Neural cell (in vitro differentiated cells): ENCODE measurements at regions not wholly inside any gene's neighbourhood (a gene's known extent, or its start where the extent isn't known, plus 50 kb on each side); places are given as distances from the start of the nearest gene placed in this dataset.

Experiments
- H2AFZ ChIP-seq: fragments of 200-600, 300-800 bp; sonication (generic), shearing (Covaris generic); 2 replicates; pipeline ENCODE4 v1.6.0; 2014; ENCODE audit warnings: low read depth, mild to moderate bottlenecking, antibody characterized with exemption, low read length, moderate library complexity
- H3F3A ChIP-seq: fragments of 200-600 bp; shearing (Covaris generic); 2 replicates; pipeline ENCODE4 v1.6.1; 2016; ENCODE audit warnings: mild to moderate bottlenecking, moderate library complexity, mixed read lengths, antibody characterized with exemption, low read length; ENCODE audit not compliant: insufficient read depth, poor library complexity, severe bottlenecking
- H3K27ac ChIP-seq: fragments of 200-600, 300-800 bp; sonication (generic), shearing (Covaris generic); 2 replicates; pipeline ENCODE4 v1.5.1; 2014; ENCODE audit warnings: mild to moderate bottlenecking, low read length, moderate library complexity
- H3K27me3 ChIP-seq: fragments of 300-800, 200-600 bp; sonication (generic), shearing (Covaris generic); 2 replicates; pipeline ENCODE4 v1.6.0; 2014; ENCODE audit warnings: mild to moderate bottlenecking, low read depth, low read length, moderate library complexity; ENCODE audit not compliant: insufficient read depth
- H3K36me3 ChIP-seq: fragments of 300-800, 200-600 bp; sonication (generic), shearing (Covaris generic); 2 replicates; pipeline ENCODE4 v1.5.1; 2014; ENCODE audit warnings: mild to moderate bottlenecking, antibody characterized with exemption, low read length, moderate library complexity; ENCODE audit not compliant: insufficient read depth
- H3K4me2 ChIP-seq: fragments of 300-800, 200-600 bp; sonication (generic), shearing (Covaris generic); 2 replicates; pipeline ENCODE4 v1.6.0; 2014; ENCODE audit warnings: mild to moderate bottlenecking, low read length
- H3K4me3 ChIP-seq: fragments of 300-800, 200-600 bp; sonication (generic), shearing (Covaris generic); 2 replicates; pipeline ENCODE4 v1.5.1; 2014; ENCODE audit warnings: mild to moderate bottlenecking, low read length, moderate library complexity
- H3K79me2 ChIP-seq: fragments of 200-600 bp; shearing (Covaris generic); replicated peaks from 2 replicates; pipeline ENCODE4 v1.6.0; 2014; ENCODE audit warnings: mild to moderate bottlenecking, low read length, moderate library complexity; ENCODE audit not compliant: insufficient read depth
- H3K9ac ChIP-seq: fragments of 300-800, 200-600 bp; sonication (generic), shearing (Covaris generic); 2 replicates; pipeline ENCODE4 v1.6.1; 2016; ENCODE audit warnings: mild to moderate bottlenecking, low read length, mixed read lengths
- H3K9me2 ChIP-seq: fragments of 200-600 bp; shearing (Covaris generic); 2 replicates; pipeline ENCODE4 v1.6.1; 2016; ENCODE audit warnings: mild to moderate bottlenecking, low read length, mixed read lengths; ENCODE audit not compliant: insufficient read depth
- H3K9me3 ChIP-seq: fragments of 200-600, 300-800 bp; sonication (generic), shearing (Covaris generic); 2 replicates; pipeline ENCODE4 v1.6.1; 2016; ENCODE audit warnings: mild to moderate bottlenecking, mixed run types, low read length, moderate library complexity, mixed read lengths
- H4K20me1 ChIP-seq: fragments of 200-600 bp; shearing (Covaris generic); 2 replicates; pipeline ENCODE4 v1.6.1; 2016; ENCODE audit warnings: mild to moderate bottlenecking, mixed run types; ENCODE audit not compliant: insufficient read depth
- EP300 ChIP-seq: fragments of 450-650 bp; conservative IDR thresholded peaks from 2 replicates; pipeline ENCODE4 v1.6.1; 2014; ENCODE audit warnings: antibody characterized with exemption, mild to moderate bottlenecking, moderate library complexity; ENCODE audit not compliant: poor library complexity, severe bottlenecking
- EZH2 ChIP-seq: fragments of 200-600, 300-800 bp; shearing (Covaris generic), sonication (generic); IDR thresholded peaks from 2 replicates; pipeline ENCODE4 v1.6.1; 2014; ENCODE audit warnings: antibody characterized with exemption, low read length, borderline replicate concordance, mild to moderate bottlenecking; ENCODE audit not compliant: insufficient read depth, poor library complexity, severe bottlenecking
- MXI1 ChIP-seq: fragments of 450-650 bp; conservative IDR thresholded peaks from 2 replicates; pipeline ENCODE4 v1.6.1; 2014; ENCODE audit warnings: antibody characterized with exemption, mild to moderate bottlenecking; ENCODE audit not compliant: poor library complexity, severe bottlenecking
- POLR2AphosphoS5 ChIP-seq: IDR thresholded peaks from 2 replicates; pipeline ENCODE4 v1.6.1; 2012
- RAD21 ChIP-seq: fragments of 450-650 bp; conservative IDR thresholded peaks from 2 replicates; pipeline ENCODE4 v1.6.1; 2014; ENCODE audit warnings: antibody characterized with exemption, mild to moderate bottlenecking, moderate library complexity
- REST ChIP-seq: IDR thresholded peaks from 2 replicates; pipeline ENCODE4 v1.6.1; 2012; ENCODE audit warnings: borderline replicate concordance
- SMC3 ChIP-seq: fragments of 450-650 bp; conservative IDR thresholded peaks from 2 replicates; pipeline ENCODE4 v1.6.1; 2014; ENCODE audit warnings: antibody characterized with exemption, mild to moderate bottlenecking, moderate library complexity; ENCODE audit not compliant: poor library complexity
- TAF1 ChIP-seq: IDR thresholded peaks from 2 replicates; pipeline ENCODE4 v1.6.1; 2012; ENCODE audit warnings: low read depth
- TF ChIP-seq, protein P1 (sequence below): fragments of 450-650 bp; IDR thresholded peaks from 2 replicates; pipeline ENCODE4 v1.5.1; 2014; ENCODE audit warnings: antibody characterized with exemption, mild to moderate bottlenecking, moderate library complexity; ENCODE audit not compliant: poor library complexity, severe bottlenecking

DNA sequence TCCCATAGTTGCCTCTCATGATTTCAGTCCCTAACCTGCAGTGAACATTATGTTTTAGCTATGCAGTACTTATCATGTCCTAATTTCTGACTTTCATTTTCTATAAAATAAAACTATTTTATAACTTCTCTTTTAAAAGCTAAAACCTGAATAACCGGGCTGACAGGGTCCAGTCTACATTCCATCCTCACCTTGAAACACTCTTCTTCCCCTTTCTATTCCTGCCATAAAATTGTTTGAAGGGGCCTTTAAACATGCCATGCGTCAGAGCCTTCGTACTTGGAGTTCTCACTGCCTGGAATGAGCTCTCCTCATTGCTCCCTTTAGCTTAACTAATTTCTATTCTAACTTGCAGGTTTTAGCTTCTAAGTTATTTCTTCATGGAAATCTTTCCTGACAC, 143.0 kb upstream of the PRLR start:
- H3K9ac ChIP-seq: no peak overlapping the region
- no peak overlapping the region for H2AFZ ChIP-seq
- no peak overlapping the region for H3K4me2 ChIP-seq
- no peaks in the 10 kb centered on the region for H3K9me3 ChIP-seq
- H3F3A ChIP-seq: peaks cover 18% of the 10 kb centered on the region
- no peaks in the 10 kb centered on the region for H3K36me3 ChIP-seq
- H3K79me2 ChIP-seq: no peaks in the 10 kb centered on the region
- TF ChIP-seq TAF1 (no peak), REST (no peak), EP300 (no peak), MXI1 (no peak), RAD21 (no peak), EZH2 (no peak), POLR2AphosphoS5 (no peak), SMC3 (no peak)
- TF ChIP-seq, protein P1, sequence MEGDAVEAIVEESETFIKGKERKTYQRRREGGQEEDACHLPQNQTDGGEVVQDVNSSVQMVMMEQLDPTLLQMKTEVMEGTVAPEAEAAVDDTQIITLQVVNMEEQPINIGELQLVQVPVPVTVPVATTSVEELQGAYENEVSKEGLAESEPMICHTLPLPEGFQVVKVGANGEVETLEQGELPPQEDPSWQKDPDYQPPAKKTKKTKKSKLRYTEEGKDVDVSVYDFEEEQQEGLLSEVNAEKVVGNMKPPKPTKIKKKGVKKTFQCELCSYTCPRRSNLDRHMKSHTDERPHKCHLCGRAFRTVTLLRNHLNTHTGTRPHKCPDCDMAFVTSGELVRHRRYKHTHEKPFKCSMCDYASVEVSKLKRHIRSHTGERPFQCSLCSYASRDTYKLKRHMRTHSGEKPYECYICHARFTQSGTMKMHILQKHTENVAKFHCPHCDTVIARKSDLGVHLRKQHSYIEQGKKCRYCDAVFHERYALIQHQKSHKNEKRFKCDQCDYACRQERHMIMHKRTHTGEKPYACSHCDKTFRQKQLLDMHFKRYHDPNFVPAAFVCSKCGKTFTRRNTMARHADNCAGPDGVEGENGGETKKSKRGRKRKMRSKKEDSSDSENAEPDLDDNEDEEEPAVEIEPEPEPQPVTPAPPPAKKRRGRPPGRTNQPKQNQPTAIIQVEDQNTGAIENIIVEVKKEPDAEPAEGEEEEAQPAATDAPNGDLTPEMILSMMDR: no peak
- no peak overlapping the region for H3K27ac ChIP-seq
- no peaks in the 10 kb centered on the region for H4K20me1 ChIP-seq
- no peak overlapping the region for H3K4me3 ChIP-seq
- no peaks in the 10 kb centered on the region for H3K27me3 ChIP-seq
- H3K9me2 ChIP-seq: no peaks in the 10 kb centered on the region

- Histone ChIP-seq H3K27me3 (no peaks in the 10 kb centered on the region), H3F3A (peaks cover 18% of the 10 kb centered on the region), H3K36me3 (no peaks in the 10 kb centered on the region), H4K20me1 (no peaks in the 10 kb centered on the region), H3K9me3 (no peaks in the 10 kb centered on the region), H3K9me2 (no peaks in the 10 kb centered on the region), H3K4me3 (no peak overlapping the region), H2AFZ (no peak overlapping the region), H3K9ac (no peak overlapping the region), H3K79me2 (no peaks in the 10 kb centered on the region), H3K27ac (peak overlapping the region; percentile 96), H3K4me2 (no peak overlapping the region)
- no peak for TF ChIP-seq MXI1
- no peak for TF ChIP-seq EZH2
- no peak for TF ChIP-seq SMC3
- TF ChIP-seq, protein P1: no peak
- no peak for TF ChIP-seq POLR2AphosphoS5
- no peak for TF ChIP-seq EP300
- TF ChIP-seq REST: no peak
- no peak for TF ChIP-seq RAD21
- TF ChIP-seq TAF1: no peak
These were observed 142.2 kb upstream of the PRLR start for GRCh38 chr5:35372482-35372881.
